ENCODE measurements at regions not wholly inside any gene's neighbourhood (a gene's known extent, or its start where the extent isn't known, plus 50 kb on each side); places are given as distances from the start of the nearest gene placed in this dataset.
A peak's percentile ranks its signal among the peaks of the same experiment; 100 is the strongest.

DNA sequence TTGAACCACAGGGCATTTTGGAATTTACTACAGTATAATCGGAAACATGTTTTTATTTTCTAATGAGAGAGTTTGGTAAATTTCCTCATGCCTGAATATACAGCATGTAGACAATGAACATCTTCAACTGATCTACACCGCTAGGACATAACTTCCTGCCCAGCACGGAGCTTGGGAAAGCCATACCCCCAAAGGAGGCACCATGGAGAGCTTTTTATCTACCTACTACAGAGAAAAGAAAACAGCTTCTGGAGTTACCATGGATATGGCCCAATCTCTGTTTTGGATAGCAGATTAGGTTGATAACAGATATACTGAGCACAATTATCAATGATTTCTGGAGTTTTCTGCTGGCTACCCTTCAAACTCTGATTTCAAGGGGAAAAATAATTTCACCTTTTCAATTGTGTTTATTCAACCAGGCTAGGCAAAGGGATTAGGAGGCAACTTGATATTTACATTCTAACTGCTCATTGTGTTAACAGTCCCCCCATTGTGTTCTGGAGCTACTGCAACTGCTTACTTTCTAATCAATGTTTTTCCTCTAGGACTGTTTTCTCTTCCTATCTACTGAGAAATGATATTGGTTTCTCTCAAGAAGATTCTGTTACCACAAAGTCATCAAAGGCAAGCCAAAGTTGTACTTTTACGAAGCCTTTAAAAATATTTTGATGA, 123.0 kb upstream of the ARHGAP28 start:
- no peak overlapping the region for H3K9ac ChIP-seq (replicated peaks in 1 of 4; ENCODE audit: extremely low read depth in 1 of 4, low read depth in 3 of 4, low read length in 3 of 4)
- H3K27me3 ChIP-seq (replicated peaks in 1 of 4; ENCODE audit: control insufficient read depth in 3 of 4, extremely low read depth in 1 of 4, insufficient read depth in 3 of 4, low read length in 3 of 4) = no peaks in the 10 kb centered on the region; a peak in 1 of 7 replicates
- FAIRE-seq (peak; percentile 52), DNase-seq (ENCODE audit: low read depth in 1 of 2, low spot score in 2 of 2) (no peak)
- no peak overlapping the region for H2BK12ac ChIP-seq (ENCODE audit: low read depth, low read length)
- H3K4me3 ChIP-seq (ENCODE audit: extremely low read depth in 1 of 4, insufficient read depth in 2 of 4, low read depth in 3 of 4, low read length in 4 of 4) = peak overlapping the region in 1 of 4 experiments; percentile 21; a peak in 1 of 8 replicates
- POLR2A ChIA-PET (ENCODE audit: partially characterized antibody) = no interaction called here
- no peak overlapping the region for H2BK5ac ChIP-seq (ENCODE audit: low read depth, low read length)
- no peak overlapping the region for H4K91ac ChIP-seq (replicated peaks; ENCODE audit: insufficient read length, low read length)
- no peaks in the 10 kb centered on the region for H3K36me3 ChIP-seq (ENCODE audit: control insufficient read depth in 2 of 4, insufficient read depth in 4 of 4, low read length in 3 of 4)
- H3K56ac ChIP-seq (replicated peaks; ENCODE audit: insufficient read length, low read depth, low read length) = no peak overlapping the region
- no peak overlapping the region for H4K8ac ChIP-seq (ENCODE audit: extremely low read depth, insufficient read depth, low read length)
- no peak overlapping the region for H2AFZ ChIP-seq (ENCODE audit: low read length)
- H3K9me3 ChIP-seq (ENCODE audit: insufficient read depth in 2 of 2, low read depth in 1 of 2, low read length in 1 of 2) = no peaks in the 10 kb centered on the region
- no peak overlapping the region for H3K14ac ChIP-seq (ENCODE audit: insufficient read length)
- H2AK5ac ChIP-seq (ENCODE audit: low read depth, low read length) = no peak overlapping the region
- no peak overlapping the region for H3K27ac ChIP-seq (ENCODE audit: low read depth, low read length)
- no peak overlapping the region for H2BK15ac ChIP-seq (ENCODE audit: low read length)
- H3K79me2 ChIP-seq (ENCODE audit: control insufficient read depth in 1 of 2, insufficient read depth in 2 of 2, low read length in 2 of 2) = no peaks in the 10 kb centered on the region
- no peak overlapping the region for H3K18ac ChIP-seq (ENCODE audit: extremely low read depth, low read length)
- WGBS, 2 experiments (ENCODE audit: extremely low coverage in 1 of 2, insufficient coverage in 1 of 2, insufficient read length in 1 of 2, insufficient replicate concordance in 2 of 2, low coverage in 1 of 2, low lambda C conversion rate in 2 of 2, missing lambda C conversion rate in 1 of 2) = 50% methylated on average over 4 of the region's 4 CpGs; no CpG with 5 or more reads in 1 of the 2 experiments
- no peak overlapping the region for H2BK120ac ChIP-seq (replicated peaks; ENCODE audit: low read depth, low read length)
- CTCF ChIA-PET (ENCODE audit: partially characterized antibody) = interaction anchor here (1.5 kb wide), 1 partner anchor 28 kb away, joined by 5 read pairs; no protein-coding TSS in a partner anchor
- no peaks in the 10 kb centered on the region for H3K23me2 ChIP-seq (ENCODE audit: low read depth, low read length)
- H3K23ac ChIP-seq (ENCODE audit: insufficient read length) = no peak overlapping the region
- no peak overlapping the region for H2BK20ac ChIP-seq (ENCODE audit: low read length)
- H3K79me1 ChIP-seq (ENCODE audit: low read depth, low read length) = no peaks in the 10 kb centered on the region
- H3K4ac ChIP-seq (replicated peaks; ENCODE audit: insufficient read length, low read depth, low read length) = no peak overlapping the region
- H3K4me2 ChIP-seq (ENCODE audit: insufficient read depth in 1 of 2, low read depth in 2 of 2, low read length in 2 of 2) = peak overlapping the region in 1 of 2 experiments; percentile 13; a peak in 1 of 4 replicates
- no peak overlapping the region for H4K5ac ChIP-seq (ENCODE audit: insufficient read length, low read depth, low read length)
- no peak for TF ChIP-seq KDM1A (IDR thresholded peaks at IDR 0.05; ENCODE audit: borderline replicate concordance, low read length)
- TF ChIP-seq CBX5 (IDR thresholded peaks at IDR 0.05; ENCODE audit: low read depth, low read length) = no peak
- TF ChIP-seq SP2 (IDR thresholded peaks at IDR 0.05; ENCODE audit: low read length) = no peak
- no peak for TF ChIP-seq RBBP5 (IDR thresholded peaks at IDR 0.05; ENCODE audit: borderline replicate concordance, low read depth, low read length)
- no peak for TF ChIP-seq SIX5 (IDR thresholded peaks at IDR 0.05; ENCODE audit: low read depth, low read length)
- TF ChIP-seq EP300 (IDR thresholded peaks at IDR 0.05; ENCODE audit: borderline replicate concordance in 1 of 2, low read depth in 2 of 2, low read length in 2 of 2) = no peak
- no peak for TF ChIP-seq POLR2A (IDR thresholded peaks at IDR 0.05; ENCODE audit: control extremely low read depth in 1 of 2, low read depth in 2 of 2, low read length in 2 of 2)
- TF ChIP-seq CBX8 (IDR thresholded peaks at IDR 0.05; ENCODE audit: borderline replicate concordance, low read depth, low read length) = no peak
- TF ChIP-seq, protein P1, sequence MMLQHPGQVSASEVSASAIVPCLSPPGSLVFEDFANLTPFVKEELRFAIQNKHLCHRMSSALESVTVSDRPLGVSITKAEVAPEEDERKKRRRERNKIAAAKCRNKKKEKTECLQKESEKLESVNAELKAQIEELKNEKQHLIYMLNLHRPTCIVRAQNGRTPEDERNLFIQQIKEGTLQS (IDR thresholded peaks at IDR 0.05; ENCODE audit: insufficient read depth, low read depth, low read length) = no peak
- TF ChIP-seq PHF8 (conservative IDR thresholded peaks at IDR 0.05; ENCODE audit: low read depth, low read length) = no peak
- no peak for TF ChIP-seq SIRT6 (IDR thresholded peaks at IDR 0.05; ENCODE audit: low read length)
- no peak for TF ChIP-seq NANOG (IDR thresholded peaks at IDR 0.05; ENCODE audit: insufficient read depth, low read depth, low read length, poor library complexity, severe bottlenecking)
- no peaks in the 10 kb centered on the region for H4K20me1 ChIP-seq (replicated peaks in 1 of 2; ENCODE audit: control insufficient read depth in 1 of 2, insufficient read depth in 2 of 2, low read length in 2 of 2)
- peaks cover 0 to 7% (median 4%) of the 10 kb centered on the region in 4 experiments; a peak in 5 of 7 replicates for H3K4me1 ChIP-seq (replicated peaks in 1 of 4; ENCODE audit: control insufficient read depth in 3 of 4, insufficient read depth in 4 of 4, low read length in 3 of 4)
